HG02943 (cell line): ENCODE measurements at regions not wholly inside any gene's neighbourhood (a gene's known extent, or its start where the extent isn't known, plus 50 kb on each side); places are given as distances from the start of the nearest gene placed in this dataset.
"Not testable (repeated sequence)": the region's sequence is repeated elsewhere in the genome, so short reads cannot be mapped to it uniquely, and the experiment has no call there.

Experiments
- ATAC-seq: cut with Tn5 transposase; IDR thresholded peaks from one replicate; pipeline ENCODE4 v1.9.1; 2021; ENCODE audit warnings: mild to moderate bottlenecking, low read depth, moderate library complexity; ENCODE audit not compliant: unreplicated experiment

DNA sequence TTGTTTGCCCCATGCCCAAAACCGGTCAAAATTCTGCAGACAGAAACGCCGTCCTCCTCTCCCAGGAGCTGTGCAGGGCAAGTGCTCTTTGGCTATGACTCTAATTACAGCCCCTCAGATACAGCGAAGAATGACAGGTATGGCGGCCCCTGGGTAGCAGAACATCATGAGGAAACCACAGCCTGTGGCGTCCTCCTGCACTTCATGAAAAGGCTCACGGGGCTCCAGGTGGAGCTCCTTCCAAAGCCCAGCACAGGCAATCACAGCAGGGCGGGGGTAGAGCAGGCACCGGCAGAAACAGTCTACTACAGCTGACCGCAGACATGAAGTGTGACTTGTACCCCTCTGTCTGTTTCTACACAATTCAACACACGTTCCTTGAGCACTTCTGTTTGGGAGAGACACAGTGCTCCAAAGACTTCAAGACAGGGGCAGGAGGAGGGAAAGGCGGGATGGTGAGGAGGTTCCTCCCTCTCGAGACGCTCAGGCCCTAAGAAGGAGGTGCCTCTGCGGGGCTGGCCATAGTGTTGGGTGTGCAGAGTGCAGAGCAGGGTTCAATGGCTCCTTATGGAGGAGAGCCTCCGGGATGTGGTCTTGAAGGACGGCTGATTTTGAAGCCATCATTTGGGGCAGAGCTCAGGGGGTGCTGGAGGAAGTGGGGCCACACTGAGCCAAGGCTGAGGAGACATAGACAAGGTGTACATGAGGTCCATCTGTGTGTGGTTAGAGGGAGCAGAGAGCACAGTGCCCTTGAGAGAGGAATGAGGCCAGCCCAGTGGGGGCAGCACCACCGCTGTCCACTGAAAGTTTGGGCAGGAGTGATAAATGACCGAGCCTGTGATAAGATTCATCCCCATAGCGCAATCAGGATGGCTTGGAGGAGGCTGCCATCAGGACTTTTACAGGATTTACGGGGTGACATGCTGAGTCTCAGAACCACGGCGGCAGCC, 468.3 kb downstream of the EIPR1 start:
- no peak for ATAC-seq

DNA sequence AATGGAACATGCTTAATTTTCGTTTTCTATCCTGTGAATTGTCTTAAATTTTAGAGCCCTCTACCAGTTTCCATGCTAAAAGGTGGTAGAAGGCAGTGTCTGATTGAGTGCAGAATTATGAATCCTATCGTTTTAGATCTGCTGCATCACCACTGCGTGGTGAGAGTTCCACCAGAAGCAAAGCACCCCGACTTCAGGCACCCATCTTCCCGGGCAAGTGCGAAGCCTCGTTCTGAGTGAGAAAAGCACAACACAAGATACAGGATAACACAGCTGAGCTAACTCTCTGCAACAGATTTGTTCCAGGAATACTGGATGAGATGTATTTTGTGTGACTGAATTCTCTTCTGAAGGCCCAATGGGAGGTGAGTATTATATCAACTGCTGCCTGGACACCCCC, 471.5 kb downstream of the EIPR1 start:
- no peak for ATAC-seq

DNA sequence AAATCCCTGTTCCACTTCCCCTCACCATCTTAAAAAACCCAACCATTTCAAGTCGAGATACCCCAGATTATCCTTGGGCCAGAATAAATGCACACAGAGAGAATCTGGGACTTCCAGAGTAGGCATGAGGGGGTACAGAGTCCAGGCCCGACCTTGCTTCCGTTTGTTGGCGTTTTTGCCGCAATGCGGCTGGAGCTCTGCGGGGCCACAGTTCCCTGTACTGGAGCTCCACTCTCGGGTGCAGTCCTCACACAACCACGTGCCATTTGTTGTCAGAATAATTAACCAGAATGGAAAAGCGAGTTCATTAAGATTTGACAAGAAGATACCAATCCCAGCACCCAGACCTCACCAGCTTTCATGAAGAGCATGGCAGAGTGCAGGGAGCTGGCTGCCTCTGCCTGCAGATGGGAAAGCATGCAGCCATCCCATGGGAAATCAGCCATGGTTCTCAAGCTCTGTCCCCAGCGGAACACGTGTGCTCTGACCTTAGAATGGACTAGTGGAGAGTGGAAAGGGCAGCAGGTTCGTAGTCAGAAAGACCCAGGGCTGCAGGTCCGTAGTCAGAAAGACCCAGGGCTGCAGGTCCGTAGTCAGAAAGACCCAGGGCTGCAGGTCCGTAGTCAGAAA, 472.8 kb downstream of the EIPR1 start:
- no peak for ATAC-seq

DNA sequence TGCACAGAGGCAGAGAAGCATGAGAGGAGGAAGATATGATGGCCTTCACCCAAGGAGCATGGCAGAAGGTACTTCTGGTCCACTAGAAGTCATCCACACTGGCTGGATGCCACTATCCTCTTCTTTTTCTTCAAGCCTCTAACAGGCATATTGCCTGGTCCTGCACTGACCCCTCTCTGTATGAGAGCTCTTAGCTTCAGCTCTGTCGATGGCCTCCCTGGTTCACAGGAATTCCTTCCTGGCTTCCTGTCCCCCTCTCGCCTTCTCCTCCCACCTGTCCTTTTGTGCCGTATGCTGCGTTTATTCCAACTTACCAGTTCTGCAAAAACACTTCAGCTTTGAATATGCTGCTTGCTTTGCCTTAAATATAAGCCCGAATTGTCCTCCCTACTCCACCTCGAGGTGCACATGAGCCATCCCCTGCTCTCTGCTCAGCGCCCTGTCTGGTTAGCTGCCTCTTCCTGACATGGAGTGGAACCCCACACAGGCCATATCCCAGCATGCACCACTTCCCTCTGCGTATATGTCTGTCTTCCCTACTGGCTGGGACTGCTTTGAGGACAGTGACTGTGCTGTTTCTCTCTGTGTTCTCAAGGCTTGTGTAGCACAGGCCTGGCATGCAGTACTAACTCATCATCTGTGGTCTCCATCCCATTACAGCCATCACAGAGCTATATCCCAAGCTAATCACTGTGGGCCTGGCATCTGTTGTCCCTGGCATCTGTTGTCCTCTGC, 474.9 kb downstream of the EIPR1 start:
- ATAC-seq: no peak

DNA sequence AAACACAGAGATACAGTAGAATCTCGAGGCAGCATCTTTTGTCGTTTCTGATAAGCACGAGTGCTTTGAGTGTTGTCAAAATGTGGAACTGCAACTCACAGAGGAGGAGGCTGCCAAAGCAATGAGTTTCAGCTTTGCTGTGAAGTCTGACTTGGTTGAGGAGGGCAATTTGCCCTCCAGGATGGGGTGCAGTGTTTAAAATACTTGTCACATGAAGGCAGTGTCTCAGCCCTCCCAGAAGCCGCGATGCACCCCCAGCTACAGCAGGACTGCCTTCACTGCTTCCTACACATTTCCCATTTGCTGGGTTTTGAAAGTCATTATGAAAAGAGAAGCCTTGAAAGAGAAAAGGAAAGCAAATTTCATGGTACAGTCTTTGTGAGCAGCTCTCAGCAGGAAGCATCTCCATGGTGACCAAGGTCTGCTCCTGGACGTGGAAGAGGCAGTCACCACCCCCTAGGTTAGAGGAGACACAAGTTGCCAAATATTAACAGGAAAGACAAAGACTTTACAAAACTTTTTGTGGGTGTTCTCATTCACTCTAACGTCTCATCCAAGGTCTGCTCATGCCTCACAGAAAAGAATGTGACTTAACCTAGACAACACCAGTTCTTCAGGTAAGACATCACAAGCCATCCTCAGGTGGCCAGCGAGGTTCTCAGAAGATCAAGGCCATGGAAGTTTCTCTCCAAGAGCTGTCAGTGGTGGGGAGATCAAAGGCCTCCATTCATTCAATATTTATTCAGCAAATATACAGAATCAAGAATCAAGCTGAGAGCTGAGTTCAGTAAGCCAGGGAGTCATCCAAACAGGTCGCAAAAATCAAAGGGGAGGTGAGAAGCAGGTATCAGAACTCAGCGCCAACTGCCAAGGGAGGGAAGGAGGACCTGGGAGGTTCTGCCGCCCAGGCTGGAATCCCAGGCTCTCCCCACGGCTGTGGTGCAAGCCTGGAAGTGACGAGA, 476.0 kb downstream of the EIPR1 start:
- ATAC-seq: peak; percentile 79

DNA sequence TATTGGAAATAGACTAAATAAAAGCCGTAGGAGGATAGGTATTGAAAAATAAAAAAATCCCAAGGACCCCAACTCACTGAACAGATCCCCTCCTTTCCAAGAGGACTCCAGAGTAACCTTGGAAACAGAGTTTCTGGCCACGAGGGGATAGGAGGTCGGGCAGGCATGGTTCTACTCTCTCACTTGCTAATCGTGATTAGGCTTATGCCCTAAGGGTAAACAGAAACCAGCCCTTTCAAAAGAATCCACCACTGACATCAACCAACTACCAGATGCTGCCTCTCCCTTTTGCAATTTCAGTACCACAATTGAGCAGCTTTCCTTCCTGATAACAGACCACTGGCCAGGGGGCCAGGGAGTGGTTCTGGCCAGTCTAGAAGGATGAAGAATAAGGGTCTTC, 477.8 kb downstream of the EIPR1 start:
- no peak for ATAC-seq

DNA sequence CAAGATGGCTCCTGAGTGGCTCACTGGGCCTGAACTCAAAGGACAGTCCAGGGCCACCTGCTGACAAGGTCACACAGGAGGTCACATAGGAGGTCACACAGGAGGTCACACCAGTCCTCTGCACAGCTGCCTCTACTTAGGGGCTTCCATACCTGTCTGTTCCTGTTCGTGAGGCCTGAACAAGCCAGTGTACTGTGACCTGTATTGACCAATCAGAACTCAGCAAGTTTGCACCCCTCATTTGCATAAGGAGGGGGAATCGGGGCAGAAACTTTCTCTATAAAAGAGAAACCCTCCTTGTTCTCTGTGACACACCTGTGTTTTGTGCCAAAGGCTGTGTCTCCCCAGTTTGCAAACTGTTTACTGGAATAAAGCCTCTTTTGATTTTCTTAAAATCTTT, 478.9 kb downstream of the EIPR1 start:
- ATAC-seq: no peak

DNA sequence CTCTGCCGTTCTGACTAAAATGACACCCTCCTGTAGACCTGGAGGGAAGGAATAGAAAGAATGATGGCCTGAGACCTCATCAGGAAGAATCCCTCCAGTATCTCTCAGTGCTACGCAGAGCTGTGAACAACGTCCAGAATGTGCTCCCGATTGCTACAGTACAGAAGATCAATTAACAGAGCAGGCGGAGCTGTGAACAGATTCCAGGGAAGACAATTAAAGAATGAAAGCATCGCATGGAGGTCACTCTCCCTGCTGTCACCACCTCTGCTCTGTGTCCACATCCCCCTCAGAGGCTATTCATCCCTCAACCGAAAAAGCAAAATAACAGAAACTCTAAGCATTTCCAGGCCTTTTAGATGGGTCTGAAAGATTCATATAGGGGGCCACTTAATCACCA, 481.0 kb downstream of the EIPR1 start:
- no peak for ATAC-seq

DNA sequence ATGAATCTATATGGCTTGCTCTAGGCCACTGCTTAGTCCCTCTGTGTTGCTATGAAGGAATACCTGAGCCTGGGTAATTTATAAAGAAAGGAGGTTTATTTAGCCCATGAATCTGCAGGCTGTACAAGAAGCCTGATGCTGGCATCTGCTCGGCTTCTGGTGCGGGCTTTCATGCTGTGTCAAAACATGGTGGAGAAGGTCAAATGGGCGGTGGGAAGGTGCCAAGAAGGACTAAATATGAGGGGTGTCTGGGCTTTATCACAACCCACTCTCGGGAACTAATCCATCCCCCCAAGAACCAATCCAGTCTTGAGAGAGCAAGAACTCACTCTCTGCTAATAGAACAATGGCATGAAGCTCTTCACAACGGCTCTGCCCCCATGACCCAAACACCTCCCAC, 481.6 kb downstream of the EIPR1 start:
- no peak for ATAC-seq

DNA sequence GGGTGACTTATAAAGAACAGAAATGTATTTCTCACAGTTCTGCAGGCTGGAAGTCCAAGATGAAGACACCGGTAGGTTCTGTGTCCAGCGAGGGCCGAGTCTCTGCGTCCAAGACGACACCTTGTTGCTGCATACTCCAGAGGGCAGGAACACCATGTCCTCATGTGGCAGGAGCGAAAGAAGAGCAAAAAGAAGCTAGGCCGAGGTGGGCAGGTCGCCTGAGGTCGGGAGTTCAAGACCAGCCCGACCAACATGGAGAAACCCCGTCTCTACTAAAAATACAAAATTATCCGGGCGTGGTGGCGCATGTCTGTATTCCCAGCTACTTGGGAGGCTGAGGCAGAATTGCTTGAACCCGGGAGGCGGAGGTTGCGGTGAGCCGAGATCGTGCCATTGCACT, 483.6 kb downstream of the EIPR1 start:
- not testable (repeated sequence) for ATAC-seq

DNA sequence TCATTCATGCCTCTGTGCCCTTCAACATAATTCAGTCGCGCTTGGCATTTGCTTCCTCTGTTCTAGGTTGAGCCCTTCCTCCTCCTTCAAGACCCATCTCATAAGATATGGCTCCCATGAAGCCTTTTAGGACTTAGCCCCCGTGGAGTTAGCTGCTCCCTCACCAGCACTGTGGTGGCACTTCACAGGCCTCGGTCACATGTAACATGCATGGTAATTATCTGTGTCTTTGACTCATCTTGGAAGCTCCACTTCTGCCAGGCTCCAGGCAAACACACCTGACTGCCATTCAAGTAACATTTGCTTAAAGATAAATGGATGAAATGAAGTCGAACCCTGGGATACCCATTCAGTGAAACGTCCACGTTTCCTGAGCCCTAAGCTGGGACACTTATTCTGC, 484.7 kb downstream of the EIPR1 start:
- no peak for ATAC-seq

DNA sequence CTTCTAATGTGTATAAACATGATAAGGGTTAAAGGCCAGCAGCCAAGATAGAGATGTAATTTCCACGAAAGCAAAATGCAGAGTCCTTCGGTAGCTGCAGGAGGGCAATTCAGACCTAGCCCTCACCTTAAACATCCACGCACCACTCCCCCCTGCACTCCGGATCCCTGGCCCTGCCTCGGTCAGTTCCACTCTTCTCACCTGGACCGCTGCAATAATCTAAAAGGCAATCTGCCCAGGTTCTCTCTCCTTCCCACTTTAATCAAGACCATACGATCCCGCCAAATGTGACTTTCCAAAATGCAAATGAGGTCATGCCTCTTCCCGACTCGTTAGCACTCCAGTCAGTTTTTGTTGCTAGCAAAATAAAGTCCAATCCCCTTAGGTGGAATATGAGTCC, 485.2 kb downstream of the EIPR1 start:
- ATAC-seq: no peak

DNA sequence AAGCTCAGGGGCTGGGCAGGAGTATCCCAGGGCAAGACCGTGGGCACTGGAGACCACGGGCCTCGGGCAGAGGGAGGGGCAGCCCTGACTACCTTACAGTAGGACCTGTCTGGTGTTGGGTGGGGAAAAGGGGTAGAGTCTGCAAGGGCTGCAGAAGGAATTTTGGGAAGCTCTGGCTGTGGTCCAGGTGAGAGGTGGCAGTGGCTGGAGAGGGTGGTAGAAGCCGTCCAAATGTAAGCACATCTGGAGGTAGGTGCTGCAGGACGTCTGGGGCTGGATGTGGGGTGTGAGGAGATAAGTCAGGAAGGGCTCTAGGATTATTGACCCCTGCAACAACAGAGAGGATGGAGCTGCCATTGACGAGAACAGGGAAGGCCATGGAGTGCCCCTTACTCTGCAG, 486.7 kb downstream of the EIPR1 start:
- ATAC-seq: no peak

DNA sequence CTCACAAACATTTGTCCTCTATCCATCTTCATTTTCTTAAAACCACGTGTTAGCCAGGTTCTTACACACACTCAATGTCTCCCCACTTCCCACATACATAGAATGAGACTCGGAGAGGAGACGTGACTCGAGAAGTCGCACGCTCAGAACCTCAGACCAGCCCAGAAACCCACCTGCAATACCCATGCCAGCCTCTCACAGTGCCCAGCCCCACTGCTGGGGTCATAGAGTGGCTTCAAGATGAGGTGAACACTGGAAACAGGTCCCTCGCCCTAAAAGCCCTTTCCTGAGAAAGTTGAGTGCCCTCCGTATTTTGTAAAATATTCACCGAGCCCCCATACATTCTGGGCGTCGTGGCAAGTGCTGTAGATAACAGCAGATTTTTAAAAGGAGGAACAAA, 487.4 kb downstream of the EIPR1 start:
- no peak for ATAC-seq

DNA sequence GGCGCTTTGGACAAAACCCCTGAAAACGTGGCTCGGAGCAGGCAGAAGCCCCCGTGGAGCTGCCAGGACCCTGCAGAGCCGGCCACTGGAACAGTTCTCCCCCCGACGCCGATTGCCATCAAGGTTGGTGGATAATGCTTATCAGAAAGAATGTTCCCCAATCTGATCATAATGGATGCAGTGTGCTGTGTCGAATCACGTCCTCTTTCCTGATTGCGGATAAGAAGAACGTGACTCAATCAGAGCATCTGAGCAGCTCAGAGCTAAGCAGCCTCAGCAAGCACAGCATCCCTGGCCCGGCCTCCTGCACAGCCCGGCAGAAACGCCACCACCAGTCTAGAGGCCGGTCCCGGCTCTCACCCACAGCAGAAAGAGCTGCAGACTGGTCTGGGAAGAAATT, 488.0 kb downstream of the EIPR1 start:
- ATAC-seq: no peak

DNA sequence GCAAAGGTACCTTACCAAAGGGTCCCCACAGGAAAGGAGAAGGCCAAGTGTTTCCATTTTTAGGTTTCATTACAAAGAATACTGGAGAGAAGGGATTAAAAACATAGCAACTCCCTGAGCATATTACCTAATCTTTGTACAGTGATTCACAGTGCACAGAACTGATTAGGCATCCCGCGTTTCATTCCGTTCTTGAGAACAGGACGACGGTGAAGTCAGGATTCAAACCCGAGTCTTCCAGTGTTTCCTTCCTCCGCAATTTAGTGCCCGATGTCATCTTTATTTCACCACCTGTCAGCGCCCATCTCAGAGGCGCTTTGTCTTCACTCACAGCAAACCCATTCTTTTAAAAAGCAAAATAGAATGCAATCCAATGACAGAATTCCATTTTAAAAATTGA, 488.5 kb downstream of the EIPR1 start:
- no peak for ATAC-seq

DNA sequence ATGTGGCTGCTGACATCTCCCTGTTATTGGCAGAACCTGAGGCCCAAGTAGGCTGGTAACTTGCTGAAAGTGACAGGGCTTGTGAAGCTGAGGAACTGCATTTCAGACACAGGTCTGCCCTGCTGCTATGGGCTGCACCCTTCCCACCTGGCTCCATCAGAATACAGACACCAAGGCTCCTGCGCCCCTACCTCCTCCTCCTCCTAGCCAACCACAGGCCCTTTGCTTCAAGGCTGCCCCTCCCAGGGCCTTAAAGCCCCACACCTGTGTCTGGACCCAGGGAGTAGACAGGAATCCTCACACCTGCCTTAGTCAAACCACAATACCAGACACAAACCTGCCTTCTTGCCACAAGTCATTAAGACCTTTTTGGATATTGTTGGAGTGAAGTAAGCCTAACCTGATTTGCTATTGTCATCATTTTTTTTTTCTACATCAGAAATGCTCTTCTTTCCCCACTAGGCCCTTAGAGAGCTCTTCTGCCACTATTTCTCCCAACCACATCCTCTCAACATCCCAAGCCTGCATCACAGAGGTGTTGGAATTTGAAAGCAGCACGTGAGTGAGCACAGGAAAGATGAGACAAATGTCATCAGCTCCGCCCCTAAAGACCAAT, 489.7 kb downstream of the EIPR1 start:
- ATAC-seq: no peak

DNA sequence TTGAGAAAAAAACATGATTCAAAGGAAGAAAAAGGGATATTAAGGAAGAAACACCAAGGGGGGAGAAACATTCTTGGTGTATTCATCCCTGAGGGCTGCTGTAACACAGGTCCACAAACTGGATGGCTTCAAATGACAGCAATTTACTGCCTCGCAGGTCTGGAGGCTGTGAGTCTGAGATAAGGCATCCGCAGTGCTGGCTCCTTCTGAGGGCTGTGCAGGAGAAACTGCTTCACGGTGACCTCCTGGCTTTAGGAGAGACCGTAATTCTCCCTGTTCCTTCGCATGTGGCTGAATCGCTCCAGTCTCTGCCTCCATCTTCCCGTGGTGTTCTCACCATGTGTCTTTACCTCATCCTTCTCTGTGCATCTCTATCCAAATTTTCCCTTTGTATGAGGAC, 490.7 kb downstream of the EIPR1 start:
- ATAC-seq: no peak

DNA sequence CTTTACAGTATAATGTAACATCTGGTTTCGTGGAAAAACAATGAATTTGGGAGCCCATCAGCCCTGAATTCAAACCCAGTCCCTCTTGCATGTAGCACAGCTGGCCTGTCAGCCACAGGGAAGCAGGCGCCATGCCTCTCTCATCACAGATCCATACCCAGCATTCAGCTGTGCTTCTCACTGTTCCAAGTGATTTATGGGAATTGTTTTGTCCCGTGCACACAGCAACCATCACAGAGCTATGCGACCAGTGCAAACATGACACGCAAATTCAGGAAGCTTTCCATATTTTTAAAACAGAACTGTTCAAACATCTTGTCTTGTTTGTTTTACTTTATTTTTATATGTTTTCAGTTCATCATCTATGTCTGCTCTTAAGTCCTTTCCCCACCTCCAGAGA, 496.1 kb downstream of the EIPR1 start:
- ATAC-seq: no peak

DNA sequence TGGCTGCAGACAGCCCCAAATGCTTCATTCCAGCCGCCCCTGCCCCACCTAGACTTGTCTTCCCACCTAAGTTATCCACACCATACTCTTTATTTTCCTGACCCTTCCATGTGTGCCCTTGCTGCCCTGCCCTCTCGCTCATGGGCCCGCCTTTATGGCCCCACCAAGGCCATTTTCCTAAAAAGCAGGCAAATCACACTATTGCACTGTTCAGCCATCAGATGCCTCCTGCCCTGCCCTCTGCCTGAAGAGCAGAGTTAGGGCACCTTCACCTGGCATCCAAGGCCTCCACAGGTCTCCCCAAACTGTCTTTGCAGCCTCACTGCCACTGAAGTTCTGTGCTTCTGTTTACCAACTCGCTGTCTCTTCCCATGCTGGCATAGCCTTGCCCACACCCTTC, 496.7 kb downstream of the EIPR1 start:
- ATAC-seq: no peak
